Activated T-cell treated with anti-CD3 and anti-CD28 coated beads for 24 hours (primary cell): ENCODE measurements at regions not wholly inside any gene's neighbourhood (a gene's known extent, or its start where the extent isn't known, plus 50 kb on each side); places are given as distances from the start of the nearest gene placed in this dataset.
A peak's percentile ranks its signal among the peaks of the same experiment; 100 is the strongest.
"Not testable (repeated sequence)": the region's sequence is repeated elsewhere in the genome, so short reads cannot be mapped to it uniquely, and the experiment has no call there.

ENCODE experiments used
- DNase-seq: peaks from one replicate; pipeline ENCODE4 v3.0.0-alpha.2; 2020; ENCODE audit warnings: low read depth

DNA sequence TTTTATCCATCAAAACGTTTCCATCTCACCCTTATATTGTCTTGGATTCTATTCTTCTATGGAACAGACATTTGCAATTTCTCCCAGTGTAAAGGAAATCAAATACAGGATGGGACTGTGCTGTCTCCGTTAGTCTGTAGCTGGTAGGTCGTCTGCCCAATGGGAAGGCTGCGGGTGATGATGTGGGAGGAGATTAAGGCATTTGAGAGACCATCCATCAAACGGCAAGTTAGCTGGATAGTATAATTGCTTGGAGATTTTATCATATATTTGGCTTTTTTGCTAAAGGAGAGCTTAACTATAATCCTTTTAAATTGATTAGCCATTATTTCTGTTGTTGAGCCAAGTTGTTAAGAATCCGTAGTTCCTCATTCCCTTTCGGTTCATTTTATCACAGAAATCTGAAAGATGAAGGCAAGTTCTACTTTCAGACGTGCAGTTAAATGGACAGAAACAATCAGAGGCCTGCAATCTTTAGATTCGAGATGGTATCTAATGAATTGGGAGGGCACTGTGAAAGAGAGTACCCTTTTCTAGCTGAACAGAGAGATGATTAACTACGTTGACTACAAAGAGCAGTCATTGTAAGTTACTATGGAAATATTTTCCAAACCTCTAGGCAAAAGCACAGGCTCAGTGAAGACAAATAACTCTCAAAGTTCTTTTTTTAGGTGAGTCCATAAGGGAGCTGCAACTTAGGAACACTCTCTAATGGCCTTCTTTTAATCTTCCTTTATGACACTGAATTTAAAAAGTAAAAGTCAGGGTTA is 253.3 kb upstream of the KIAA1217 start:
- DNase-seq: no peak

DNA sequence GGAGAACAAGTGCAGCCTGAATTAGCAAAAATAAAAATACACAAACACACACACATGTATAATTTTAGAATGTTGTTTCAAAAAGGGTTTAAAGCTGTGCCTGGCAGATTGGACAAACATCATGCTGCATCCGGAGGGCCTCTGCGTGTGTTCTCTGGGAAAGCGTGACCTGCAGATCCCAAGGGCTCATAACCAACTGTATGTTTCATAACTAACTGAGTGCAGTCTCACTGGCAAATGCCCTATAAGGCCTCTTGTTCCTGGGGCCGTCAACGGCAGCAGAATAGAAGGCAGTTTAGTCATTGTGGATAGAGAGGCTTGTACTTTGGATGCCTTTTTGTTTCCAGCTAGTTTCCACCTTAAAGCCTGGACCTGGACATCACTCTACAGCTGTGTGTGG is 243.8 kb upstream of the KIAA1217 start:
- DNase-seq: no peak

DNA sequence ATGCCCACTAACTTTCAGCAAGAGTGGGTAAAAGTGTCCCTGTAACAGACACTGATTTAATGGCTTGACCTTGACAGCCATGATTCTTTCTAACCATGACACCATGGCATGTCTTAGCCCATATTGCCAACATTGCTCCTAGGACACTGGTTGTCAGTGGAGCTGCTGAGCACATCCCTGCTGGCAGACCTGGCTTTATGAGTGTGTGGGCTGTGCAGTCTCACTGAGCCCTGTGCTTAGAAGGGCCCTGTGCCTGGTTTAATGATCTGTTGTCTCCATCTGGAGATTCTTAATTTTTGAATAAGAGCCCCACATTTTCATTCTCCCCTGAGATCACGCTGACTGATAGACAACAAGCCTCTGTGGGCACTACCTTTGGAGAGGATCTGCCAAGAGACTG is 243.1 kb upstream of the KIAA1217 start:
- no peak for DNase-seq

DNA sequence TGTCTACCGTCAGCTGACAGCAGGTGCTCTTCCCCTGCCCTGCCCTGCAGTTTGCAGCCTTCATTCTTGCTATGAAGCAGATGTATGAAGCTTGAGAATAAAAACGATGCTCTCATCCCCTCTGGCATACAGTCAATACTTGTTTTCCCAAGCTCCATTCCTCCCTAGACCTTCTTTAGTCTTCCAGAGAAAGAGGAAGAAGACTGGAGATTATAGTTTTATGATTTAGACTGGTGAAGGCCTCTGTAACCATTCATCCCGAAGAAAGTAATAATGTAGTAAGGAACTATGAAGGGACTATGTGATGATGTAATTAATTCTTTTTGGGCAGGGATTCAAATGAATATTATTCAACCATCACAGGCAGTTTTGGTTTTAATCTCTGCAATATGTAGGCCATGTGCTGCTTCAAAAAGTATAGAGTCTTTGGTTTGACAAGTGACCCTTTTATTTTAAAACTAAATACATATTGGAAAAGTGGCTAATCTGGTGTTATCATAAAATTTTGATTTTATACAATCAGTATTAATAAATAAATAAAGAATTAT is 242.4 kb upstream of the KIAA1217 start:
- no peak for DNase-seq

DNA sequence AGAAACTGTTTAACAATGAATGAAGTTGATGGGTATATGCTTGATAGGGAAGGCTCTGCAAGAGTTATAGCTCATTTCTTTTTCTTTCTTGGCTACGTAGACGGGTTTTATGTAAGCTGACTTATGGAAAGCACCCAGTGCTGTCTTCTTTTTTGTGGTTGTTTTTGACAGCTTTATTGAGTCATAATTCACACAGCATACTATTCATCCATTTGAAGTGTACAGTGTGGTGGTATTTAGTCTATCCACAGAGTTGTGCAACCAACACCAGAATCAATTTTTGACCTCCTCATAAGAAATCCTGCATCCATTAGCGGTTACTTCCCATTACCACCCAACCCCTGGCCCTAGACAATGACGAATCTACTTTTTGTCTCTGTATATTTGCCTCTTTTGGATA is 240.6 kb upstream of the KIAA1217 start:
- DNase-seq: no peak

DNA sequence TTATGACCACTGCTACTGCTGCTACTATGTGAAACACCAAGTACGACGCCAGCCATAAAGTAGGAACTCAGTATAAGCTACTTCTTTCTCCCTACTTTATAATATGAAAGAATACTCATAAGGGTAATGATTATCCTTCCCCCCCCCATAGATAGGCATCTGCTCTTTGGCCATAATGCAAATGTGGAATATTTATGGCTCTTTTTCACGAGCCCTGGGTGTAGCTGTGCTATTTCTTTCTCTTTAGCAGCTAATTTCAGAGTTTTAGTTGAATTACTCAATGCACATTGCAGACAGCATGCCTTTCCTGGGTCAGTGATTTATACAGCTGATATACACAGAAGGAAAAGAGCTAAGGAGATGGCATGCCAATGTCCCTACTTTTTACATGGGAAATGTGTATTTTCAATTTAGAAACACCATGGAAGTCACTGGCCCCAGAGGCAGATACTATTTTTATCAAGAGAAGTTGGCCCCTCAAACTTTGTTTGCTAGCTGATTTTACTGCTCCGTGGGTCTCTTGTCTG is 234.1 kb upstream of the KIAA1217 start:
- no peak for DNase-seq

DNA sequence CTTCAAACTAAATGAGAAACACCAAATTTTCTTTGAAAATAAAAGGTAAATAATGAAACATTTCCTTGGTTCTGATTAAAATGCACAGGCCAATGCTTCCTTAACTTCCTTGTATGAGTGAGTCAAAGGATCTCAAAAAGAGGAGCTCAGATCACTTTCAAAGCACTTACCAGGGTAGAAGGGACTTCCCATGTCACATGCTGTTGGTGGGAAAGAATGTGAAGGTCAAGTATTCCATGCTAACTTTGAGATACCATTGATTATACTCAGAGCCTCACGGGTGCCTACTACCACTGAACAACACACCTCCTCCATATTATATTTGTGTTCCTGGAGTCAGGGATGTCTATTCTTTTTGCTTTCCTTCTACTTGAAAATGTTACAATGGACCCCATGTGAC is 233.5 kb upstream of the KIAA1217 start:
- no peak for DNase-seq

DNA sequence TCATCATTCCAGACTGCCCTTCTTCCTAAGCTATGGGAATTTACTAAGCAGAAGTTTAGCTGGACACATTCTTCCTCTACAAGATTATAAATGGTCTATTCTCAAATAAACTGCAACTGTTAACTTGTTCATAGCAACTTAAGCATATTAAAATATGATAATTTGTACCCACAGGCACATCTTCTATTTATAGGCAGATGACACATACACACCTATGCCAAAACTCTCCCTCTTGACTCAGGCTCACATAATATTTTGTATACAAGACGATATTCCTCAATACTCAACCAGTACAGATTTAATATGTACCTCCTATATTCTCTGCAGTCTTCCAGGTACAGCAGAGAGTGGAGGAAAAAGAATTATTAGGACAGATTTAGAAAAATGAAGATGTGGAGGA is 232.7 kb upstream of the KIAA1217 start:
- DNase-seq: no peak

DNA sequence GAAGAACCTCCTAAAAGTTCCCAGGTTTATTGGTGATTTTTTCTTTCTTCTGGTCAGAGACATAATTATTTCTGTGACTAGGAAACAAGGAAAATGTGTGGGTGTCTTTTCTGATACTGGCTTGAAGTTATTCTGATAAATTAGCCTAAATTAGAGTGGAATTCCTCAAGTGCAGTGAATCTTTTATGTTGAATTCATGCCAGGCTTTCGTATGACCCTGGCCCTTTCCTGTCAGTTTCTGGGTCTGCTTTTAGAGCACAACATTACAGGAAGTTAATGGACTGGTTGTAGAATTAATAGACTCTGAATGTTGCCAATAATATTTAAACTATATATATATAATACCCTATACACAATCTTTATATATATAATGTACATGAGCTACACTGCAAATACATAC is 230.6 kb upstream of the KIAA1217 start:
- no peak for DNase-seq

DNA sequence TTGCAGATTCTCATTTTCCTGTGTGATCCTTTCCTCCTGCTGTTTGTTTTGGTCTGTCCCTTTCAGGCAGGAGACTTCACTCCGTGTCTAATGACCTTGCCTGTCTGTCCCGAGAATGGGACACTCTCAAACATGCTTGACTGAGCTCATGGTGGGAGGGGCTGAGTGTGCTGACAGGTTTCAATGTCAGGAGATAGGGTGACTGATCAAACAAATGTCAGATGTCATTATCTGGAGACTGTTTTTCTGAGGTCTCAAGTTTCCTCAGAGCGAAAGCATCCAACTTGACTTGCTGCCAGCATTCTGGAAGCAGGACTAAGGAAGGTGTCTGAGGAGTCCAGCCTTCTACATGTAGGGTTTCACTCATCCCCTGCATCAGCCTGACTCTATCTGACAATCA is 228.8 kb upstream of the KIAA1217 start:
- no peak for DNase-seq

DNA sequence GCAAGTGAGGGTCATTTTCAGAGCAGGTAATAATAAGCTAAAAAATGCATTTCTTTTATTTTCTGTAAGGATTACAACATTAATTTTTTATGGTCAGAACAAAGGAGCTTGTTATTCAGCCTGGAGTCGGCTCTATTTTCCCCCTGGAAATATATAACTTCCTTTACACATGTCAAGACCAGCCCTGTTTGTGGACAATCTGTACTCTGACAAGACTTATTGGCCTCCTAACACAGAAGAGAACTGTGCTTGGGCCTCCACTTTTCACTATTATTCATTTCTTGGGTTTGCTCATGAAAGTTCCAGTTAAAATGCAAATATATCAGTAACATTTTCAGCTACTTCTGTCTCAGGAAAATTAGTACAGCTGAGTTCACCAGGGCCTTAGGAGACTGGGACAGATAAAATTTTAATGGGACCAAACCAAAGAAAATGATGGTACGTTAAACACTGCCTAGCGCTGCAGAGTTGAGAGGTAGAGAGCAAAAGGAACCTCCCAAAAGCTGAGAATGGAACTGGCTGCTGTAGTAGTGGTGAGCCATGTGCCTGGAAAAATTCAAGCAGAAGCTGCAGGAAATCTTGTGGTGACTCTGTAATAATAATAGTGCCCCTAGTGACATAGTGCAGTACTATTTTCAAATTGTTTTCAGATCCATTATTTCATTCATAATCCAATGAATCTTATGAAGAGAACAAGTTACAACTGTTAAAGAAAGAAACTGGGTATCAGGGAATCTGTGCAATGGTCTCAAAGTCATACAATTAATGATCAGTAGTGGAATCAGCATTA is 227.2 kb upstream of the KIAA1217 start:
- DNase-seq: no peak

DNA sequence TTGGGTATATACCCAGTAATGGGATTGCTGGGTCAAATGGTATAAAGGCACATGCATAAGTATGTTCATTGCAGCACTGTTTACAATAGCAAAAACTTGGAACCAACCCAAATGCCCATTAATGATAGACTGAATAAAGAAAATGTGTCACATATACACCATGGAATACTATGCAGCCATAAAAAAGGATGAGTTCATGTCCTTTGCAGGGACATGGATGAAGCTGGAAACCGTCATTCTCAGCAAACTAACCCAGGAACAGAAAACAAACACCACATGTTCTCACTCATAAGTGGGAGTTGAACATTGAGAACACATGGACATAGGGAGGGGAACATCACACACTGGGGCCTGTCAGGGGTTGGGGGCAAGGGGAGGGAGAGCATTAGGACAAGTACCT is 224.5 kb upstream of the KIAA1217 start:
- not testable (repeated sequence) for DNase-seq

DNA sequence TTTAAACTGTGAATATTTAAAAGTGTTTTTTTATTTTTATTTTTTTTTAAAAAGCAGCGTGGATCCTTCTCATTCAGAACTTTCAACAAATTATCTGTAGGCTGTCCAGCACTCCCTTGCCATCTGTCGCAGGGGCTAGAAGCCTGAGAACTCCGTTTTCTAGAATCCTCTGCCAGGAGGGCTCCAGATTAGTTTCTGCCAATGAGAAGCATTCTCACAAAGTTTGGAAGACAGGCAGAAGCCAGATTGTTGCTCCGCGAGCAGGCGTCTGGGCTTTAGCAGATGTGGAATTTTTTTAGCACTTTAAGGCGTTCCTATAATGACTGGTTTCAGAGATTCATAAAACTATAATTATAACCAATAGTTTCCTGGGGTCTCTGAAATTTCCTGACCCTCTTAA is 220.9 kb upstream of the KIAA1217 start:
- DNase-seq: no peak

DNA sequence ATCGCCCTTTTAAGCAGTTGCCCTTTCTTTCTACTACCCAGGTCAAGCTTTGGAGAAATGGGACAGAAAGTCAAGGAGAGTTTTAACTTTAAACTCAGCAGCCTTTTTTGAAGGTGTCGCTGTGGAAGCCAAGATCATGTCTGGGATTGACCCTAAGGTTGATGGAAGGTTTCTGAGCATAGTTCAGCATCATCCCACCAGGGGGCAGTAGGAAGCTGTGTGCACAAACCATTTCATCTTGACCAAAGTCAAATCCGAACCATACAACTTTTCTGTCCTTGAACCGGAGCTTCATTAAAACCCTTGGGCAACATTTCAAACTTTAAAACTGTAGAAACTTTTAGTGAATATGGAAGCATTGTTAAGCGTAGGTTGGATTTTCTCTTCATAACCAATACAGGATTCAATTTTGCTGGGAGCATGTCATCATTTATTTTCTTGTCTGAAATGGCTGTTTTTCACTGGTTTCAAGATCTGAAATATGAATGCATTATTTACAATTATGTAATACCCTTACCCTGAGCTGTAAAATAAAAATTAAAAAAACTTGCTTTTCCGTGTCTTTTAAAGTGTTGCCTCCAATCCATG is 214.4 kb upstream of the KIAA1217 start:
- peak; percentile 4 for DNase-seq

DNA sequence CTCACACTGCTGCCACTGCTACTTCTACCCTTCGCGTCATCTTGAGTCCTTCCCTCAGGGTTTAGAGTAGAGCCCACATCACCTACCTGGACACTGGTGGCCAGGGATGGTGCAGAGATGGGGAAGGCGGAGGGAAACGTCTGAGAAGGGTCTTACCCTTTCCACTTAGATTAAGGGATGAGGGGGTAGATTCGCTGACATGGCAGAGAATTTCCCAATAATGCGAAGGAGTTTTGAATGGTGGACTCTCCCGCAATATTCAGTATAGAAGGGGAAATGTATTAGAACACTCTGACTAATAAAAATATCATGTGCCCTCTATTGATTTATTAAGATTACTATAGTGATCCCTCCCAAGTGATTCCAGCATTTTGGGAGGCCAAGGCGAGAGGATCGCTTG is 209.5 kb upstream of the KIAA1217 start:
- no peak for DNase-seq

DNA sequence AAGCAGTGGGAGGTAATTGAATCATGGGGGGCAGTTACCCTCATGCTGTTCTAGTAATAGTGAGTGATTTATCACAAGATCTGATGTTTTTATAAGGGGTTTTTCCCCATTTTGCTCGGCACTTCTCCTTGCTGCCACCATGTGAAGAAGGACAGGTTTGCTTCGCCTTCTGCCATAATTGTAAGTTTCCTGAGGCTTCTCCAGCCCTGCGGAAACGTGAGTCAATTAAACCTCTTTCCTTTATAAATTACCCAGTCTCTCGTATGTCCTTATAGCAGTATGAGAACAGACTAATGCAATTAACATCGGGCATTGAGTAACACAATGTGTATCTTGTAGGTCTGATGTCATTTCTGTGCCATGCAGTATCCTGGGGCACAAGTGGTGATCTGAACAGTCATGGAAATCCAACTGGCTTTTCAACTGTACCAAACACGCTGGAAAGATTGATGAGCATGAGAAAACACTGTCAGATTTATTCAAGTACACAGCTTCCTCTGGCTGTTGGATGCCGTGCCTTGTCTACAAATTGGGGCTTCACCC is 208.6 kb upstream of the KIAA1217 start:
- no peak for DNase-seq

DNA sequence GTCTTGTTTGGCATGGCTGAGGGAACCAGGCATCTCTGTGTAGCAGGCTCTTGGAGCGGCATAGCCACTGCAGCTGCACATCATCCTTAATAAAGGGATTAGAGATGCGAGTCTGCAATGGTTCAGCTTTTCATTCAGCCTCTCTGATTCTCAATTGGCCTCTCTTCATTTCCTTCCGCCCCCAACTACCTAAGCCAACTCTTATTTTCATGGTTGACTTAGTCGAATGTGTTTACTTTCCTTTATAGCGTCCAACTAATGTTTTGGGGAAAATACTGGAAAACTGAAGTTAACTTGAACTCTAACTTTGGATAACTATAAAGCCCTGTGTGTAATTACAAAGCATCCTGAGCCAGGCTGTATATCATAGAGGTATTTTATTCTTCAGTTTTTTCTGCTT is 202.2 kb upstream of the KIAA1217 start:
- no peak for DNase-seq

DNA sequence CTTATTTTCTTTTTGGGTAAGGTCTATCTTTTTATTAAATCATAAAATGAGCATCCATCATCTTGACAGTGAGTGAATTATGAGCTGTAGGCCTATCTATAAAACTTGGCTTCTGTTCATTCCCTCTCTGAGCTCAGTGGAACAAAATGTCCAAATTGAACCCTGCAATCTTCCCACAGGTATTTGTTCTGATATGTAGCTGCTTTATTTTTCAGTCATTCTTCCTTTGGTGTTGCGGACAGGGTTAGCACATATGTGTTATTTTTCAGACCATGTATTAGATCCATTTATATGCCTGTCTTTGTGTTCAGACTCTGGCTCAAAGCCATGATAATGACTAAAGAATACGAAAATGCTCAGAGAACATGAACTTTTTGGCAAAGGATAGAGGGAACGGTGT is 201.6 kb upstream of the KIAA1217 start:
- no peak for DNase-seq

DNA sequence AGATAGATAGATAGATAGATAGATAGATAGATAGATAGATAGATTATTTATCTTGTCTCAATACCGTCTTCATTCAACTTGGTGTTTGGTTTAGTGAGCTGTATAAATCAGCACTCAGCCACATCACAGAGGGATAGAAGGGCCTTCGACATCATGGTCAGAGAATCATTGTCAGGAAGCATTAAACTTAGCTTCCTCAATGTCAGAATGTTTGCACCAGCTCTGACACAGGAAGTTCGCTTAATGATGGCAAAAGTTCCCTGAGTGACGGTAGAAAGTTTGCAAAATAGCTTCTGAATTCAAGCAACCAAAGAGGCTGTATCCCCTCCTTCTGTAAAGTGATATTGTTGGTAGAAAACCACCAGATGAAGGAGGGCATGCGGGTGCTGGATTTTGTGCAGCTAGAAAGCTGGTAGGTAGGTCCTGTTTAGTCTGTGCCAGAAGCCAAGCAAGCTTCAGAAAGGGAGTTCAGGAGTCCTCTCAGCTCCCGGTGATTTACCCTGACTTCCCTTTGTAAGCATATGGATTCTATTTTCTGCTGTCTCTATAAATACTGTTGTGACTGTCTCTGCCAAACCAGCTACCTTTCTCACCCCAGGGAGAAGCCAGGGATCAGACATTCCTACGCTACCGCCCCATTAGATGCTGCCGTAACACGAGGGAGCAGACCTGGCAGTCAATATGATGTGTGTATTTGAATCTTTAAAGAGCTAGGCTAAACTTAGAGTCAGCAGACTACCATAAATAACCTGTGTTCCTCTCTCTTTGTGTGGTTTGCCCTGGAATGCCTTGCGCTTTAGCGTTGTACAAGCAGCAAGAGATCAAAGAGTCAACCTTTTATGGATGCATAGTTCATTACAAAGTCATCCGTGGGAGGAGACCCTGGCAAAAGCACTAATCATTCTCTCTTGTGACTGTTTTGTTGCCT is 200.5 kb upstream of the KIAA1217 start:
- no peak for DNase-seq

DNA sequence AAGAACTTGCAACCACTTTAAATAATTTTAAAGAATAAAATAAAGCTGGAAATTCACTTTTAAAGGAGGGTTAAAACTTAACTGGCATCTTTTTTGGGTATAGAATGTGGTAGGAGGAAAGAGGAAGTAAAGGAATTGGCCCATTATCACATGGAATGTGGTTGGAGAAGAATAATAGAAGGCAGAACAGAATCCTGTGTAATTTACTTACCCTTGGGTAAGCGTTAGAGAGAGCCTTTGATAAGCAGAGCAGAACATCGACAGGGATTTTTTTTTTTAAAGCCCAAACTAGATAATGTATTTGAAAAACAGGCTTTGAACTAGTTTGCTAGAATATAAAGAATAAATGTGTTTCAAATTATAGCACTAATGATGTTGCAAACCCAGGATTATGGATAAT is 199.8 kb upstream of the KIAA1217 start:
- no peak for DNase-seq

DNA sequence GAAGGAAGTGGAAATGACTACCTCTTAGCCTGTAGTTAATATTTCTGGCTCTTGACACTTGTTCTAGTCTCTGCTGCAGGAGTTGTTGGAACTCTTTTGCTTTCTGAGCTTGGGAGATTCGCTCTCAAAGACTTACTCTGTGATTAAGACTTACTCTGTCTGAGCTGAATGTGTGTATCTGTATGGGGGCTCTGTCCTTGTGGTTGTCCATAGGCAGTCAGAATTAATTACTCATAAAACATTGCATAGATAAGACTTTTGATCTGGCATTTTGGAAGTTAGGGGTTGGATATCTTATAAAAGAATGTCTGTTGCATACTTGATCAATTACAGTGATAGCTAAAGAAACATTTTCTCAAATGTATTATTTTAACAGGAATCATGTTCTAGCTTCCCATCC is 199.2 kb upstream of the KIAA1217 start:
- DNase-seq: no peak
